HEK293T (cell line): ENCODE measurements at regions not wholly inside any gene's neighbourhood (a gene's known extent, or its start where the extent isn't known, plus 50 kb on each side); places are given as distances from the start of the nearest gene placed in this dataset.

Source experiments
- CTBP1 ChIP-seq: fragments of 450-650 bp; IDR thresholded peaks from 2 replicates; pipeline ENCODE4 v1.6.1; 2016; ENCODE audit warnings: borderline replicate concordance
- ELF4 ChIP-seq: fragments of 450-650 bp; IDR thresholded peaks from 2 replicates; pipeline ENCODE4 v1.6.1; 2017; ENCODE audit warnings: antibody characterized with exemption
- FOXA1 ChIP-seq: fragments of 450-650 bp; IDR thresholded peaks from 2 replicates; pipeline ENCODE4 v1.6.1; 2016; ENCODE audit warnings: mild to moderate bottlenecking
- FOXM1 ChIP-seq: fragments of 450-650 bp; IDR thresholded peaks from 2 replicates; pipeline ENCODE4 v1.6.1; 2017; ENCODE audit warnings: mild to moderate bottlenecking, borderline replicate concordance
- HDGF ChIP-seq: fragments of 450-650 bp; IDR thresholded peaks from 2 replicates; pipeline ENCODE4 v1.6.1; 2017; ENCODE audit warnings: antibody characterized with exemption, borderline replicate concordance
- LEF1 ChIP-seq: fragments of 450-650 bp; IDR thresholded peaks from 2 replicates; pipeline ENCODE4 v1.6.1; 2017; ENCODE audit warnings: mild to moderate bottlenecking, borderline replicate concordance
- SP1 ChIP-seq: fragments of 450-650 bp; IDR thresholded peaks from 2 replicates; pipeline ENCODE4 v1.6.1; 2017
- SUZ12 ChIP-seq: fragments of 450-650 bp; IDR thresholded peaks from 2 replicates; pipeline ENCODE4 v1.6.1; 2016; ENCODE audit warnings: mild to moderate bottlenecking
- TARDBP ChIP-seq: fragments of 450-650 bp; IDR thresholded peaks from 2 replicates; pipeline ENCODE4 v1.6.1; 2016

DNA sequence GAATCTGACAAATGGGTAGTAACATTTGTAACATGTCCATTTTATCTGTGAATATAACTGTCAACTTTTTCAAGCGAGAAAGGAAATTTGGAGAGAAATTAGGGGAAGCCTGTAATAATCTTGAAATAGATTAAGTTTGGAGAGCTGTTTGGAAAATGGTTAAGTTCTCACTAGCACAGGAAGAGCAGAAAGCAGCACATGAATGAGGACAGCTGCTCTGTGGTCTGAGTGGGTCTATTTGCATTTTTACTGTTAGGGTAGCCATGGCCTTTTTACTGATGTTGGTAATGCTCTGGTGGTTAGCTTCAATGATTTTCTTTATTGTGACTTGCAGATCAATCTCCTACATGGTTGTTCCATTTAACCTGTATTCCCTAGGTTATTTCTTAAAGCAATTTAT is 144.5 kb upstream of the GDNF start:
- TF ChIP-seq TARDBP (no peak), FOXM1 (no peak), SP1 (no peak), CTBP1 (no peak), LEF1 (no peak), FOXA1 (no peak), HDGF (no peak), SUZ12 (no peak), ELF4 (no peak)
